NCI-H187 treated with DMSO at 0.1 percent for 48 hours (cell line): ENCODE measurements at regions not wholly inside any gene's neighbourhood (a gene's known extent, or its start where the extent isn't known, plus 50 kb on each side); places are given as distances from the start of the nearest gene placed in this dataset.
"Not testable (repeated sequence)": the region's sequence is repeated elsewhere in the genome, so short reads cannot be mapped to it uniquely, and the experiment has no call there.

Experiments
- DNase-seq: peaks from one replicate; lab custom pipeline; 2025; lab: John Stamatoyannopoulos, UW

DNA sequence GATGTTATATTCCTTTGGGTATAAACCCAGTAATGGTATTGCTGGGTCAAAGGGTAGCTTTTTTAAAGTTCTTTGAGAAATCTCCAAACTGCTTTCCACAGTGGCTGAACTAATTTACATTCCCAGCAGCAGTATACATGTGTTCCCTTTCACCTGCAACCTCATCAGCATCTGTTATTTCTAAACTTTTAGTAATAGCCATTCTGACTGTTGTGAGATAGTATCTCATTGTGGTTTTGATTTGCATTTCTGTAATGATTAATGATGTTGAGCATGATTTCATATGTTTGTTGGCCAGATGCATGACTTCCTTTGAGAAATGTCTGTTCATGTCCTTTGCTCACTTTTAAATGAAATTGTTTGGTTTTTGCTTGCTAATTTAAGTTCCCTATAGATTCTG, 553.1 kb downstream of the SLCO4C1 start:
- DNase-seq = not testable (repeated sequence)

DNA sequence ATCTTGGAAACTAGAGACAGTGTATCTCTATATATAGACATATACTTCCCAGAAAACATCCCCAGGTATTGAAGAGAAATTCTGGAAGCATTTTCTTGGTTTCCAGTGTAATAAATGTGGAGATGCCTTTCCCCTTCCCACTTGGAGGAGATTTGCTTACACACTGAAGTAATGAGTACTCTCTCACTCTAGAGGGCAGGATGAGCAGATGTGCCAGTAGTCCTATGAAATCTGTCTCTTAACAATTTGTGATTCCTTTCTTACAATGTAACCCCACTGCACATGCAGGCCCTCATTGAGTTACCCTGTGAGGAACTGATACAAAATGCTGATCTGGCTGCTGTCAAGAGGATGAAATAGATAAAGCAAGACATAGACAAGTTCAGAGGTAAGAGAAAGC, 567.2 kb downstream of the SLCO4C1 start:
- no peak for DNase-seq

DNA sequence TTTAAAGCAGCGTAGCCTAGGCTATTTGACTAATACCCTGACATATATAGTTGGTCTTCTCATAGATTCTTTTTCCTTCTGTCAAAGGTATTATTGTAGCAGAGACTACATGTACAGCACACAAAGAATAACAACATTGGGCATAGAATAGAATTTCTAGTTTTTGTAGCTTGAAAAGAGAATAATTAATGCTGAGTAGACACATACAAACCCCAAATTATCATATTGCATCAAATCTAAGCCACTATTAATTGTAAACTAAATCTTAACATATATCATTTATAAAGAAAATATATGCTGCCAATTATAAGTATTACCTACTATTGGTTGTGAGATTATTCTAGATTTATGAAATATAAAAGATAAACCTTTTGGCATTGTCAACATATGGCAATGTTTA, 574.5 kb downstream of the SLCO4C1 start:
- DNase-seq = no peak

DNA sequence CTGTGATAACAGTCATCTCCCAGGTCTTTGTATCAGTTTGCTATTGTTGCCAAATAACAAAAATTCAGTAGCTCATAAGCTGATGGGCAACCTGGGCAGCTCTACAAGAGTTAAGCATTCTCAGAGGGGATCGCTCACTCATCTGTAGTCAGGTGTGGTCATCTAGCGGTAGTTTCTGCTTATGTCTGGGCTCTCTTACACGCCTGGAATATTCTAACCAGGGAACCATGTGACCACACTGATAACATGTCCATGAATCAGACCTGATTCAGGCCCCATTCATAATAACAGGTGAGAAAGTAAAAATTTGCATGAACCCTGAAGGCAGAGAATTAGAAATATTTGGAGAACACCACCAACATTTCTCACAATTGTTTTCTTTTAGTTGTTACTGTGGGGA, 576.1 kb downstream of the SLCO4C1 start:
- DNase-seq = no peak

DNA sequence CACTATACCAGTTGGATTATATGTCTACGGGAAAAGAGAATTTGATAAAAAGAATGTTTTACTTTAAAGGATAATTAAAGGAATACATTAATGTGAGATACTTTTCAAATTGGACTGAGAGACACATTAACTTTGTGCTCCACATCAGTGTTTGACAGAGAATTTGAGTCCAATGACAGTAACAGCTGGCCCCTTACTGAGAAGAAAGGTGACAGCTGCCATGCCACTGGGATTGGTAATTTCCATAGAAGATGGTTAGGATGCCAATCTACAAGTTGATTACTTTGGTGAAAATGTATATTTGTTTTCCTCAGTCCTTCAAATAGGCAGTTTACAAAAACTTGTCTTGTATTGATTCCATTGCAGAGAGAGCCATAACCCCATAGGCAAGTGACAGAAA, 578.4 kb downstream of the SLCO4C1 start:
- no peak for DNase-seq

DNA sequence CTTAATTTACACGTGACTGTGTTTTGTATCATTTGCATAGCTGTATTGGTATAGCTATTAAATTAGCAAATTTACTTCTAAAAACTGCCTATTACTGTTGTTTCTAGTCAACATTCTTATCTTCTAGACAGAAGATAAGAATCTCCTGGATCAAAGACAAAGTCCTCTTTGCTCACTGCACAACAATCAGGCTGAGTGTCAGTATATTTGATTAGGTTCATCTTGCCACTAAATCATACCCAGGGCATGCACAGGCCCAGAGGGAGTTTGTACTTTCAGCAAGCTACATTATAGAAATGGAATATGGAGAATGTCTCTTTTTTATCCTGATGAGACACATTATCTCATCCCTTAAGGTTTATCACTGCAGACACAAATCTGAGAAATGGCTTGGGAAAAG, 579.1 kb downstream of the SLCO4C1 start:
- no peak for DNase-seq

DNA sequence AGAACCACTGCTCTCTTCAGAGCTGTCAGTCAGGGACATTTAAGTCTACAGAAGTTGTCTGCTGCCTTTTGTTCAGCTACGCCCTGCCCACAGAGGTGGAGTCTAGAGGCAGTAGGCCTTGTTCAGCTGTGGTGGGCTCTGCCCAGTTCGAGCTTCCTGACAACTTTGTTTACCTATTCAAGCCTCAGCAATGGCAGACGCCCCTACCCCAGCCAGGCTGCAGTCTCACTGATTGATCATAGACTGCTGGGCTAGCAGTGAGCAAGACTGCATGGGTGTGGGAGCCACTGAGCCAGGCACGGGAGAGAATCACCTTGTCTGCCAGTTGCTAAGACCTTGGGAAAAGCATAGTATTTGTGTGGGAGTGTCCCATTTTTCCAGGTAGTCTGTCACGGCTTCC, 580.3 kb downstream of the SLCO4C1 start:
- not testable (repeated sequence) for DNase-seq

DNA sequence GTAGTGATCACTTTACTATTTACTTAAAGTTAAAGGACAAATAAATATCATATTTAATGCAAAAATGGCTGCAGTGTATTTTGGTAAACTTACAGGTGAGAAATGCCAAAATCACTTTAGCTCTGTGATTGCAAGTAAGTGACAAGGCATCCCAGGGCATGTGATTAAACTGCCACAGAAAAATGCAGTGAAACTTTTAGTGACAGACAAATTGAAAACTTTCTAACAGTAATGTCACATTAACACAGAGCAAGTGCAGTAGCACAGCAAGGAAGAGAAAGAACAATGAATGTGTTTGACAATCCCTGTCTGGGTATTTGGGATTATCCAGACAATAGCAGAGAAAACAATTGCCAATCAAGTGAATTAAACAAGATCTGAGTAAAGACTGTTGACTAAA, 606.8 kb downstream of the SLCO4C1 start:
- DNase-seq = no peak

DNA sequence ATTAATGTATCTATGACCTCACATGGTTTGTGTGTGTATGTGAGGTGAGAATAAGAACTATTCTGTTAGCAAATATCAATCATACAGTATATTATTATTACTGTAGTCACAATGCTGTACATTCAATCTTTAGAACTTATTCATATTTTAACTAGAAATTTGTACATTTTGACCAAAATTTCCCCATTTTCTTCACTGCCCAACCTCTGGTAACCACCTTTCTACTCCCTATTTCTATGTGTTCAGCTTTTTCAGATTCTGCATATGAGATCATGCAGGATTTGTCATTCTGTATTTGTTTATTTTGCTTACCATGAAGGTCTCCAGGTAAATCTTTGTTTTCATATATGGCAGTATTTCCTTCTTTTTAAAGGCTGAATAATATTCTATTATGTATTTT, 607.9 kb downstream of the SLCO4C1 start:
- no peak for DNase-seq

DNA sequence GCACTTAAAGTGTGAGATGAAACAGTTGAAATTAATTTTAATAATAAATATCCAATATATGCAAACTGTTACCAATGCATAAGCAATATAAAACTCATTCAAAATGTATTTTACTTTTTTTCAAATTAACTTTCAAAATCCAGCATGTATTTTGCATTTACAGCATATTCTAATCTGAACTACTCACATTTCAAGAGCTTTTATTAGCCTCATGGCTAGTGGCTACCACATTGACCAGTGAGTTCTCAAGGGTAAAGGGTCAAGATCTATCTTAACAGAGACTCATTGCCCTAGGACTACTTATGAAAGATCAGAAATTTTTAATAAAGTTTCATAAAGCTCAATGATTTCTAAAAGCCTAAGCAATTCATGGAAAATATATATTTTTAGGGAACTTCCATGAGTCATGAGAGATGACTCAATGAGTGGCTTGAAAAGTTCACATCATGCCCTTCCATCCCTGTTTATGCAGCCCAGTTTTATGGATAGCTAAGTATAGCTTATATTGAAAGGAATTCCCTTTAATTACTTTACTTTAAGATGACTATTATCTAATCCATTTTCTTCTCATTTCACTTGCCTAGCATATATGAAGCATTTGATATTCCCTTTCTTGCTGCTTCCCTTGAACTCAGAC, 608.6 kb downstream of the SLCO4C1 start:
- DNase-seq = no peak

DNA sequence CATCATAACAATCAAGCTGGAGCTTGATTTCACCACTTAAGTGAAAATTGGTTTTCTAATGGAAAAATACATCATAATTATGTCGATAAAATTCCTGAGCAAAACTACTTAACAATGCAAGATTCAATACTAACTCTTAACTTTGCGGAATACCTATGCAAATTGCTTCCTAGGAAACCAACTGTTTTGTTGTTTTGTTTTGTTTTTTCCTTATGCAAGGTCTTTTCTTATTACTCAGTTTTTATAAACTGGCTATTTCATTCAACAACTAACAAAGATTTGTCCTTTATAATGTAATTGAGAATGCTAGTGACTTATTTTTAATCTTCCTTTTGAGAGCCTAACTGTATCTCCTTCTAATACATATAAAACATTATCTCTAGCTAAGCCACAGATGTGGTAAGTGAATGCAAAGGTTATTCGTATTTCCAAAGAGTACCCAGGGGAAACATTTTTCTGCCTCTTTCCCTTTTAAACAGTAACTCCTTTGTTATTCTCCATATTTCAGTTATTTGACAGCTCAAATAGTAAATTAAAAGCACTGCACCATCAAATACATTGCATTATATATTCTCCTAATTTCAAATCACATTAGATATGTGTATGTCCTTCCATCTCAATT, 609.4 kb downstream of the SLCO4C1 start:
- no peak for DNase-seq

DNA sequence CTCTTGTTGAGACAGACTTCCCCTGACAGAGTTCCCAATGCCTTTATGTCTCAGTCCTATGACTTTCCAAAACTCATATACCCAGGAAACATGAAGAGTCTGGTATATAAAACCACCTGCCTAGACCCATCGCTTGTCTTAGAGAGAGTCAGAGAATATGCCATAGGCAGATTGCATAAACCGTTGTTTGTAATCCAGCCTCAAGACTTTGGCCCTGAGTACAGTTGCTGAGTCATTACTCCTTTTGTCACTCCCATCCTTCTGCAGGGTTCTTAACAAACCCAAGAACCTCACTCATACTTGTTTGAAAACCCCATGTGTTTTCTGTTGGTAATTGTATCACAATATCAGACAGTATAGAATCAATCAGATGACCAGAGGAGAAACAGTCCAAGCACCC, 616.3 kb downstream of the SLCO4C1 start:
- DNase-seq = no peak

DNA sequence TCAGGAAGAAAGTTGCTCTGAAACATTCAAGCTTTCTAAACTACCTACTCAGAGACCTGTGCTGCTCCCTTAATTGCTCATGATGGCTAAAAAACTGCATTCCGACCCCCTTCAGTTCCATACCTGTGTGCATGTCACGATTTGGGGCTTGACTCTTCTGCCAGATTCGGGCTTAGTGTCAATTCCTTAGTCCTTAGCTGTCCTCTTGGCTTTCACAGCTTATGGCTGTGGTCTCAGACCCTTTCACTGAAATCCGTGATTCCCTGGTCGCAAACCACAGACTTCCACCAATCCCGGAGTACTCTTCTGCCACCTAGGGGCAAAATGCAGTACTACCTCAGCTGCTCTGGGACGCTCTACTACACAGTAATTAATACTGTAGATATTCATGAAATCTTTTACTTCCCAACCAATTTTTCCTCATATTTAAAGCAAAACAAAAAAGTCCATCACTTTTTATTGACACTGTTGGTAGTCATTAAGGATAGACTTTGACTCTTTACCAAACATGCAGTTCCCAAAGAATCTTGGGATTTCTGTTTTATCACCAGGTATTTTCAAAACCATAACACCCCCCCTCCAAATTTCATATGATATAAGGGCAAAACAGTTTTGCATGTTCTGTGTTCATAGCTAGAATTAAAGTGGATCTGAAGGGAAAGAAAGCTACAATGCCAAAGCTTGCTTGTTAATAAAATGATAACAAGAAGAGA, 617.4 kb downstream of the SLCO4C1 start:
- DNase-seq = peak; percentile 1

DNA sequence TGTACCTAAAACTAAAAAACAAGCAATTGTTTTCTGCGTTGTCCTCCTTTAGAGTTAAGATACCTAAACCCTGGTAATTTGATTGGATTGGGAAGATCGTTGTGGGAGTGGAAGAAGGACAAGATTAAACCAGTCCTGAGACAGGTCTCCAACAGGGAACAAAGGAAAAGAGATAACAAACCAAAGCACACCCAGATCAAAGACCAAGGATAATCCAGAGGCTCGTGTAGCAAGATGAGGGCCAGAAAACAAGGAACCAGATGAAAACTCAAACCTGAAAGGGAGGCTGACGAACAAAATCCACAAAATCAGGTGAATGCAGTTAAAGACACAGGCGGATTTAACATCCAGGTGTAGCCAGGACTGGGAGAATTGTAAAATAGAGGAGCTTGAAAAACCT, 618.1 kb downstream of the SLCO4C1 start:
- no peak for DNase-seq

DNA sequence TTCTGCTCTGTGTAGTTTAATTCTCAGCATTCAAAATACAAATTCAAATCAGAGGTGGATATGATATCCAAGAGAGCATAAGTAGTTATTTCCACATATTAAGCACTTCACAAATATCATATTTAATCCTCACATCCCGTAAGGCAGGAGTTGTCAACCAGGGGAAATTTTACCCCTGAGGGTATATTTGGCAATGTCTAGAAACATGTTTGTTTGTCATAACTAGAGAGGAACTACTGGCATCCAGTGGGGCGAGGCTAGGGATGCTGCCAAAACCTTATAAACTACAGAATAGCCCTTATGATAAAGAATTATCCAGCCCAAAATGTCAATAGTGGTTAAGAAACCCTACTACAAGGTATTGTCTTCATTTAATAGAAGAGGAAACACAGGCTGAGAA, 619.4 kb downstream of the SLCO4C1 start:
- DNase-seq = no peak

DNA sequence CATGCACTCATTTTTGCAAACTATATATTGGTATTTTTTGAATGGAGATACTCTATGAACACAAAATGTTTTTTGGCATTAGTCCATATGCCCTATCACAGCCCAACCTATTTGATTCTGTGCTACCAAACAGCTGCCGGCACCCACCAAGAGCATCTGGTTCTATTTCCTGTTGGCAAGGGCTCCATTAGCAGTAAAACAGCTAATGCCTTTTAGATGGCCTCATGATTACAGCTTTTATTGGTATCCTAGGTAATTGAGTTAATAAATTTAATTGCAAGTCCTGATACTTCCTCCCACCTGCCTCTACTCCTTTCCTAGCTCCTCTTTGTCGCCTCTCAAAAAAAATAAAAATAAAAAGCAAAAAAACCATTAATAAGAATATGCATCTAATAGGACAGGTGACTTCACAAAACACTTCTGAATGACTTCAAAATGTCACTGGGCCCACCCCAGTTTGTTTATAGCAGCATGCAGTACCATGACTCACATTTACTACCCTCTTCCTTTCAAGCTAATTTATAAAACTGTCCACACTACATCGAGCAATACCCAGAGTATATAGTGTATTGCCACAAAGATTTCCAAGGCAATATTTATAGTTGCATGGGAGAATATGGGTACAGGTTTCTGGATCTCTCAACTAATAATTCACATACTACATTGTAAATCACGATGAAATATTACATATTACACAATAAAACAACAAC, 620.4 kb downstream of the SLCO4C1 start:
- DNase-seq = no peak

DNA sequence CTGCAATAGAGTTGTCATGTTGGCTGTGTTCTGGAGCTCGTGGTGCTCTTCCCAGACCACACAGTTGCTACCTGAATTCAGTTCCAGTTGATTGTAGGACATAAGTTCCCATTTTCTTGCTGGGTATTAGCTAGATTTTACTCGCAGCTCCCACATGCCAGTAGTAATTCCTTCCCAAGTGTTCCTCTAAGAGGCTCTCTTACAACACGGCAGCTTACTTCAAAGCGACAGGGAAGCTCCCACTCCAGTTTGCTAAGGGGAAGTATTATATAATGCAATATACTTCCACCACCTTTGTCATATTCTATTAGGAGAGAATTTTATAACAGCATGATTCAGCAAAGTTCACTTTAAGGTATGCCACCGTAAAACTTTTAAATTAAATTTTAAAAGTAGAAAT, 623.0 kb downstream of the SLCO4C1 start:
- no peak for DNase-seq

DNA sequence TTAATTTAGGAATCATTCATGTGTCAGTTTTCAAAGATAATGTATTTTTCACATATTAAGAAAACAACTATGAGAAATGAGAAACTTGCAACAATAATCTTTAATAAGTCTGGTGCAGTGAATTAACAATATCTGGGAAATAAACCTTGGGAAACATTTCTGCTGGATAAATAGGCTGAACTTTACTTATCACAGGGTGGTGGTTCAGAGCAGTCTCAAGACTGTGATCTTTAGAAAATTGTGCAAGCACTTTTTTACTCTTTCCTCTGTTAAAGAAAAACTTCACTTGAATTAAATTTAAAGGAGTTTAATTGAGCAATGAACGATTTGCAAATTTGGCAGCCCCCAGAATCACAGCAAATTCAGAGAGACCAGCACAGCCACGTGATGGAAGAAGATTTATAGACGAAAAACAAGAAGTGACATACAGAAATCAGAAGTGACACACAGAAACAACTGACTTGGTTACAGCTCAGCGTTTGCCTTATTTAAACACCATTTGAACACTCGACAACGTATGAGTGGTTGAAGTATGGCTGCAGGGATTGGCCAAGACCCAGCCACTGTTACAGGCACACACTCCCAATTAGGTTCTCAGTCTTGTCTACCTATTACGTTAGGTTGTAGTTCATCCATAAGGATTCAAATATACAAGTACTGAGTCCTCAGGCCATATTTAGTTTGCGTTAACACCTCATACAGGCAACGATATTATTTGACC, 631.9 kb downstream of the SLCO4C1 start:
- DNase-seq = no peak

DNA sequence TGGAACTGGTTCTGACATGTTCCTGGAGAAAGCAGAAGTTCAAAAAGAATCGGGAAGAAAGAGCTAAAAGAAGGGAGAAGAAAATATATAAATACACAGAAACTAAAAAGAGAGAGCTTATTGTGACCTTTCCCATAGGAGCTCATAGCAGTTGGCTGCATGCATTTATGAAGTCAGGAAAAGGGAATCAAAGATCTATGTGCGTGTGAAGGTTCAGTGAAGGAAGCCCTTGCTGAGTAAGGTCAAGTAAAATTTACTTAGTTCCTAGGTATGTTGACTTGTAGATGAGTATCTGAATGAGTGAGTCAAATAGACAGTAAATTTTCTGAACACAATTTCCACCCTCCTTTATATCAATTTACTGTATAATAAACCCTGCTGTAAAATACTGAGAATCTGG, 632.5 kb downstream of the SLCO4C1 start:
- DNase-seq = no peak

DNA sequence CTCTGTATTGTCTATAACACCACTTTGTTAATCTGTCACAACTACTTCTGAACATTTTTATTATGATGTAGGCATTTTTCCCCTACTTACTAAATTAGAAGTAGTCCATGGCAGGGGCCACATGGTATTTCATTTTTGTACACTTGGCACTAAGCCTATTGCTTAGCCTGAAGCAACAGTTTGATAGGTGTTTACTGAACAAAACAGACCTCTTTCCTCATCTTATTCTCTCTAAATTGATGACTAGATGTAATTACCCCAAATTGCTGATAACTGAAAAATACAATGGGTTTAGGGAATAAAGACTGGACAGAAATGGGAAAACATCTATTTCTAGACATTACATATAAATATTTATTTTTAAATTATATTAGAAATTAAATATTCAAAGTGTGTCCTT, 633.8 kb downstream of the SLCO4C1 start:
- no peak for DNase-seq

DNA sequence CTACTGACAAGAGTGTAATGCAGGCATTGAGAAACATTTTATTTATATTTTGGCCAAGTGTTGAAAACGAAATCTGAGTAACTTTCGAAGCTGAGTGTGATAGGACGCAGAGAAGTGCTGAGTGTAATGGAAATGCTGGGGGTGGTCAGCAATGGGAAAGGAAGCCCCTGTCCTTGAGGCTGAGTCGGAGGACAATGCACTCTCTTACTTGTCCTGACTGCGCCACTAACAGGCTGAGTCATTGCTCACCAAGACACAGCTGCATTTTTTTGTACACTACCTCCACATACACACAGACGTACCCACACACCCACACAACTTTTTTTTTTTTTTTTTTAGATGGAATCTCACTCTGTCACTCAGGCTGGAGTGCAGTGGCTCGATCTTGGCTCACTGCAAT, 637.7 kb downstream of the SLCO4C1 start:
- no peak for DNase-seq

DNA sequence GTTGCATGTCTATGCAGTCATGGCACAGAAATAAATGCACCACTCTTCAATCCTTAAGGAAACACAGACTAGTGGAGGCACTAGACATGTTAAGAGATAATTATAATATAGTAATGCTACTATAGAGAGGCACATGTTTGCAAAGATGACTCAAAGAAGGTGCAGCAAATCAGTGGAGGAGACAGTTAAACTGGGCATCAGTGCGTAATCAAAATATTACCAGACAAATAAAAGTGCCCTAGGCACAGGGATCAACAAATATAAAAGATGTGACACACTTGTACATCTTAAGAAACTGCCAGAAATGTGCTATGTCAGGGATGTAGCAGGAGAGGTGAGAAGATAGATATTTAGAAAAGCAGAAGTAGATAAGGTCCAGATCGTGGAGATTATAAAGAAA, 642.1 kb downstream of the SLCO4C1 start:
- DNase-seq = no peak
